ENCODE measurements at regions not wholly inside any gene's neighbourhood (a gene's known extent, or its start where the extent isn't known, plus 50 kb on each side); places are given as distances from the start of the nearest gene placed in this dataset.

- TF ChIP-seq CTCF (IDR thresholded peaks at IDR 0.05) (no peak), EP300 (IDR thresholded peaks at IDR 0.05) (no peak), POLR2A (IDR thresholded peaks at IDR 0.05) (no peak)
Measured at GRCh38 chr7:84735011-84735410, 451.8 kb downstream of the SEMA3D start.
